HUES48 (cell line): ENCODE measurements at regions not wholly inside any gene's neighbourhood (a gene's known extent, or its start where the extent isn't known, plus 50 kb on each side); places are given as distances from the start of the nearest gene placed in this dataset.
A peak's percentile ranks its signal among the peaks of the same experiment; 100 is the strongest.
"Not testable (repeated sequence)": the region's sequence is repeated elsewhere in the genome, so short reads cannot be mapped to it uniquely, and the experiment has no call there.

Experiments used
- H3K27ac ChIP-seq: one replicate; pipeline ENCODE4 v1.7.0; 2013; ENCODE audit warnings: low read depth, low read length, inconsistent platforms
- H3K27me3 ChIP-seq: 2 replicates; pipeline ENCODE4 v1.6.1; 2013; ENCODE audit warnings: mild to moderate bottlenecking, low read length; ENCODE audit not compliant: control insufficient read depth, insufficient read depth
- H3K36me3 ChIP-seq: 2 replicates; pipeline ENCODE4 v1.6.1; 2013; ENCODE audit warnings: low read length; ENCODE audit not compliant: control insufficient read depth, insufficient read depth
- H3K4me1 ChIP-seq: 2 replicates; pipeline ENCODE4 v1.6.1; 2013; ENCODE audit warnings: mild to moderate bottlenecking, low read length; ENCODE audit not compliant: control insufficient read depth, insufficient read depth
- H3K4me3 ChIP-seq: 2 replicates; pipeline ENCODE4 v1.5.1; 2013; ENCODE audit warnings: mild to moderate bottlenecking, low read depth, low read length
- H3K9ac ChIP-seq: 2 replicates; pipeline ENCODE4 v1.6.1; 2013; ENCODE audit warnings: mild to moderate bottlenecking, low read depth, low read length, moderate library complexity
- H3K9me3 ChIP-seq: 2 replicates; pipeline ENCODE4 v1.6.1; 2013; ENCODE audit warnings: low read length; ENCODE audit not compliant: control insufficient read depth, insufficient read depth

GRCh38 chr3:112696244-112696643 lies 55.3 kb upstream of the CCDC80 start:
- H3K4me3 ChIP-seq, H3K27me3 ChIP-seq, H3K27ac ChIP-seq, H3K9me3 ChIP-seq, H3K36me3 ChIP-seq, H3K9ac ChIP-seq, H3K4me1 ChIP-seq: not testable (repeated sequence)

GRCh38 chr3:112695377-112696108 lies 54.6 kb upstream of the CCDC80 start:
- not testable (repeated sequence) for H3K36me3 ChIP-seq, H3K9ac ChIP-seq, H3K4me1 ChIP-seq, H3K27ac ChIP-seq, H3K9me3 ChIP-seq, H3K27me3 ChIP-seq, H3K4me3 ChIP-seq

- H3K27ac ChIP-seq, H3K36me3 ChIP-seq: not testable (repeated sequence)
Observed at GRCh38 chr3:112694906-112695305, 54.0 kb upstream of the CCDC80 start.

GRCh38 chr3:112693186-112693585 lies 52.2 kb upstream of the CCDC80 start:
- no peaks in the 10 kb centered on the region for H3K36me3 ChIP-seq
- H3K9me3 ChIP-seq: no peaks in the 10 kb centered on the region
- peak overlapping the region; percentile 68 for H3K27ac ChIP-seq
- no peak overlapping the region for H3K9ac ChIP-seq
- H3K4me1 ChIP-seq: peaks cover 6% of the 10 kb centered on the region; the same call in 1 of the 2 replicates
- no peak overlapping the region for H3K4me3 ChIP-seq
- H3K27me3 ChIP-seq: no peaks in the 10 kb centered on the region

More at GRCh38 chr3:112694906-112695305, 54.0 kb upstream of the CCDC80 start:
- not testable (repeated sequence) for H3K9me3 ChIP-seq, H3K4me3 ChIP-seq, H3K27me3 ChIP-seq, H3K4me1 ChIP-seq, H3K9ac ChIP-seq
